ENCODE measurements at regions not wholly inside any gene's neighbourhood (a gene's known extent, or its start where the extent isn't known, plus 50 kb on each side); places are given as distances from the start of the nearest gene placed in this dataset.

DNA sequence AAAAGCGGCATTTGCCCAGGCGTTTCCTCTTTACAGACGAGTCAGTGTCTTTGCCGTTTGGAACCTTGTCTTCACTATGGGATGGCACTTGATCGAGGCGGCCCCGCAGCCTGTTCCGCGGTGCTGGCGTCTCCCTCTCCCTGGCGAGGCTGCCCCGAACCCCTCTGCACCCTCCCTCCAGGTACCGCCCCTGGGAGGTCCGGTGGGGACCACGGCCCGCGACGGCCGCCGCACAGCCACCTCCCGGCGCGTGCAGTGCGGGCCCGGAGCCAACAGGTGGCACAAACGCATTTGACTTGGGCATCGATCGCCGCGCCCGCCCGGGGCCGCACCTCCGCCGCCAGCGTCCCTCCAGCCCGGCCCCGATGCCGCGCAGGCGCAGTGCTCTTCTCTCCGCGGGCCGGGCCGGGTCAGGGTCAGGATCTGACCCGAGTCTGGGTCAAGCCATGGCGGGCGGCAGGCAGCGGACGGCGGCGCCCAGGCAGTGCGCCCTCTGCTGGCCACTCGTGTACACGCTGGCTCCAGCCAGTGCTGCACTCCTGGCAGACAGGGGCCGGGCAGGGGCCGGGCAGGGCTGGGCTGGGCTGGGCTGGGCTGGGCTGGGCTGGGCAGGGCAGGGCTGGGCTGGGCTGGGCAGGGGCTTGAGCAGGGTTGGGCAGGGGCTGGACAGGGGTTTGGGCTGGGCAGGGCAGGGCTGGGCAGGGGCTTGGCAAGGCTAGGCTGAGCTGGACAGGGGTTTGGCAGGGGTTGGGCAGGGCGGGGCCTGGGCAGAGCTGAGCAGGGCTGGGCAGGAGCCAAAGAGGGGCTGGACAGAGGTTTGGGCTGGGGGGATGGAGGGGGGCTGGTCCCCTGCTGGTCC is 155.8 kb upstream of the IRX4 start:
- DNase-seq (ENCODE audit: low read depth in 2 of 2) = peak; percentile 41 to 45

- no peak for DNase-seq (ENCODE audit: low read depth in 2 of 2)
Observed at GRCh38 chr5:2036885-2037284, 154.2 kb upstream of the IRX4 start.

DNA sequence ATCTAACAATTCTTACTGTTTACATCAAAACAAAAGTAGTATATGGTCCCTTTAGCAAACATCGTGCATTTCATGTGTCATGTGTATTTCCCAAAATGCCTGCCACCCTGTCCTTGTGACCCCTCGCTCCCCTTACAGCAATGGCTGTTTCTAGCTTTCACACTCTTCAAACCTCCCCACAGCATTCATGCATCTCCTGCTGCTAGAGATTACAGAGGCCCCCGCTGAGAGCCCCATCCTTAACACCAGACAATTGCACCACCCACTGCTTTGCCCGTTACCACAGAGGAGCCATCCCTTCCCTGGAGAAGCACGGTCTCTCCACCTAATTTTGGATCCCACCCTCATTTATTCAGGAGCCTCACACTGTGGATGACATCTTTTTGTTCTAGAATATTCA is 149.7 kb upstream of the IRX4 start:
- no peak for DNase-seq (ENCODE audit: low read depth in 2 of 2)

GRCh38 chr5:2031581-2031980 is 148.9 kb upstream of the IRX4 start:
- no peak for DNase-seq (ENCODE audit: low read depth in 2 of 2)

DNA sequence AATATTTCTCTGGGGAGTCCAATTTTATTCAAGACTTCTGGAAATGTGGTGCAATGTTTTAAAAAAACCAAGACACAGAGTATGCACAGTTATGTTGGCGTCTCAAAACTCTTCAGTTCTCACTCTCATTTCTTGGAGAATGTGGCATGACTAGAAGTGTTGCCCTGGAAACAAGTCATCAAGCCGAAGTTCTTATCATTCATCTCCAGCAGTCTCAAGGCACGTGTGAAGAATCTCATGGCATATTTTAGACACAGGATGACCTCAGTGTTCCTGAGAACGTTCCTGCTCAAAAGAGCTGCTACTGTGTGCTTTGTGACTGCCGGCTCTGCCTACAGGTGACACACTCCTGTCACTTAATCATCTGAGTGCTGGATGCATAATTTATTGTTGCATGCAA is 147.4 kb upstream of the IRX4 start:
- DNase-seq (ENCODE audit: low read depth in 2 of 2) = no peak

DNA sequence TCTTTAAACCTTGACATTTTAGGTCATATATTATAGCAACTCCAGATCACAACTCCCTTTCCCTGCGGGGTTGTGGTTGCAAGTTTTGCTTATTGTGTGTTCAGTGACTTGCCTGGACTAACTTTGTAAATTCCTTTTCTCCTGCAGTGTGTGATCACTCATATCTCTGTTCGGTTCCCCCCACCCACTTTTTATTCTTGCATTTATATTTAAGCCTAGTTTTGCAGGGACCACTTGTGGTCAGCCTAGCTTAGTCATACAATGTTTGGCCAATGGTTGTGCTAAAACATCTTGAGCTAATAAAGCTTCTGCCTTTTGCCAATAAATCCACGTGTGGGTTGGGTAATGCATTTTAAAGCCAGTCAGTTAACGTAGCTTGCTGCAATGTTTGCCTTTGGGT is 146.5 kb upstream of the IRX4 start:
- no peak for DNase-seq (ENCODE audit: low read depth in 2 of 2)

DNA sequence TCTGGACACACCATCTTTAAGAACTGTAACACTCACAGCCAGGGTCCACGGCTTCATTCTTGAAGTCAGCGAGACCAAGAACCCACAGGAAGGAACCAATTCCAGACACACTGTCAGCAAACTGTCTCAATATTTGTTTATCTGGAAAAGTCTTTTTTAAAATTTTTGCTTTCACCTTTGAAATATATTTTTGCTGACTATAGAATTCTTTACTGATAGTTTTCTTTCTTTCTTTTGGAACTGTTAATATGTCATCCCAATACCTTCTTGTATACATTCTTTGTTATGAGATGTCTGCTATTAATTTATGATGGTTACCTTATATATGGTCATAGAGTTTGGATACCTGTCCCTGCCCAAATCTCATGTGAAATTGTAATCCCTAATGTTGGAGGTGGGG is 145.1 kb upstream of the IRX4 start:
- DNase-seq (ENCODE audit: low read depth in 2 of 2) = no peak

GRCh38 chr5:2024986-2025721 is 142.4 kb upstream of the IRX4 start:
- no peak for DNase-seq (ENCODE audit: low read depth in 2 of 2)

DNA sequence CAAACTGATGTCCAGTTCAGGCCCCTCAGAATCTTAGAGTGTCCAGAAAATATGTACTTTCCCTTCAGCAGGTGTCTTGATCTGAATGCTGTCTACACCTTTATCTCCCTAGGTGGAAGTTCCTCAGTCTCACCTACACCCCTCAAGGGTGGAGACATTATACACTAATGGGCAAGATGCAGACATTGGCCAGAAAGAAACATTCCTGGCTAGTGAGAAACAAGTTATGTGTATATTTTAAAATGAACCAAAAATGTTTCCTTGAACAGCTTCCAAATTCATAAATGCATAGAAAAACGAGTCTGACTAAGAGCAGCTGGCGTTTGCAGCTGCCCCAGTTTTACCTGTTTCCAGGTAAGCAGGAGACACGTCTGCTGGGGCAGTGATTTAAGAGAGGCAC is 140.5 kb upstream of the IRX4 start:
- no peak for DNase-seq (ENCODE audit: low read depth in 2 of 2)

DNA sequence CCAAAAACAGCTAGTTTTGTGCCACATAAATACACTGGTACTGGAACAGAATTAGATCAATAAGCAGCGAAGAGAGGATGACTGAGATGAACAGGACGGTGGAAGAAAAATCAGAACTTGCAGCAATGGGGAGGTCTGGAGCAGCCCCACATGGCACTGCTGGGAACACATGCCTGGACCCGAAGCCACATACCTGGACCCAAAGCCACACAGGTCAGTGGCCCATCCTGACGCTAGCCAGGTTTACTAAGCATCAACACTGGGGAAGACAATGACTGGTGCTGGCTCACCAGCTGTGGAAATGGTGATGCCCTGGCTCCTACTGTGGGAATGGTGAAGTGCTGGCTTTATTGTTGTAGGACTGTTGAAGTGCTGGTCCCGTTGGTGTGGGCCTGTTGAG is 139.7 kb upstream of the IRX4 start:
- DNase-seq (ENCODE audit: low read depth in 2 of 2) = no peak

GRCh38 chr5:2021484-2022176 is 138.9 kb upstream of the IRX4 start:
- DNase-seq (ENCODE audit: low read depth in 2 of 2) = no peak

GRCh38 chr5:2020730-2021129 is 138.0 kb upstream of the IRX4 start:
- no peak for DNase-seq (ENCODE audit: low read depth in 2 of 2)

GRCh38 chr5:2019716-2020115 is 137.0 kb upstream of the IRX4 start:
- DNase-seq (ENCODE audit: low read depth in 2 of 2) = no peak

- DNase-seq (ENCODE audit: low read depth in 2 of 2) = no peak
Observed at GRCh38 chr5:2018390-2018724, 135.6 kb upstream of the IRX4 start.

DNA sequence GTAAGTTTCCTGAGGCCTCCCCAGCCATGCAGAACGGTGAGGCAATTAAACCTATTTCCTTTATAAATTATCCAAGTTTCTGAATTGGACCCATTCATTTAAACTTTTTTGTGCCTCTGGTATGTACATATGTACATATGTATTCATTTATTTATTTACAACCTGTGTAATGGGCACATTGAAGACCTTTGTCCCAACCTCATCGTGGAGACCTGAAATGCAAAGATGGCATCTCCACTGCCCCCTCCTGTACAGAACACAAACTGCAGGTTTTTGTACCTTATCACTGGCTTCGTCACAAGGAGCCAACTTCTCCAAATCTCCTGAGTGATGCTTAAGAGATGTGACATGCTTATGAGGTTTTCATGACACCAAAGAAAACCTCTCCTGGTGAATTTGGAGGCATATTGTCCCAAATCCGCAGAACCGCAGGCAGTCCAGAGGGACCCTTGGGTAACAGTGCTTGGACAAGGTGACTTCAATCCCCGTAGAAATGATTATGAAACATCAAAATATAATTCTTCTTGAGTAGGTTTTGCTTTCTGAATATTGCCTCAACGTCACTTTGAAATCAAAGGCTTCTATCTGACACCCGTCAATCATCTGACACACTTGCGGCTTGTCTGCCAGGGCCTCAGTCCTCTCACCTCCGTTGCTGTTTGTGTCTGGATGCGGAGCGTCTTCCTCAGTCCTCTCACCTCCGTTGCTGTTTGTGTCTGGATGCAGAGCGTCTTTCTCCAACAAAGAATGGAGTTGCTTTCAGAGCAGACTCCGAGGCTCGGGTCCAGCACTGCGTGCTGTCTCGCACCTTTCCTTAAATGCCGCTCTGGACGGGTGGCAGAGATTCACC is 135.0 kb upstream of the IRX4 start:
- peak in 1 of 2 donors; percentile 7 for DNase-seq (ENCODE audit: low read depth in 2 of 2)

DNA sequence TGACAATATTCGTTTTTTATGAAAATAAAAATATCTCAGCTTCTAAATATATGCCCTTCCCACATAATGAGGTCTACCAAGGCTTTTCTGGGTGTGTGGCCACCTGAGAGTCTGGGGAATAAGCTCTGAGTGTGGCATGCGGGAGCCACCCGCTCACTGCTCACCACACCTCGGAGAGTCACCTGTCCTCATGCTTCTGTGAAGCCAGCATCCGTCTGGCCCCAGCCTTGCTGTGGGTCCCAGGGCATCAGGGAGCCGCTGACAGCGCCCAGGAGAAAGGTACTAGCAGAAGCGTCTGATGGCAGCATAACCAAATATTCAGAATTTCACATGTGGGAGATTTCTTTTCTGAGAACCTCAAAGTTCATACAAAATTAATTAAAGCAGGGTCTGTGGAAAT is 133.2 kb upstream of the IRX4 start:
- no peak for DNase-seq (ENCODE audit: low read depth in 2 of 2)

GRCh38 chr5:2015124-2015848 is 132.6 kb upstream of the IRX4 start:
- DNase-seq (ENCODE audit: low read depth in 2 of 2) = no peak

DNA sequence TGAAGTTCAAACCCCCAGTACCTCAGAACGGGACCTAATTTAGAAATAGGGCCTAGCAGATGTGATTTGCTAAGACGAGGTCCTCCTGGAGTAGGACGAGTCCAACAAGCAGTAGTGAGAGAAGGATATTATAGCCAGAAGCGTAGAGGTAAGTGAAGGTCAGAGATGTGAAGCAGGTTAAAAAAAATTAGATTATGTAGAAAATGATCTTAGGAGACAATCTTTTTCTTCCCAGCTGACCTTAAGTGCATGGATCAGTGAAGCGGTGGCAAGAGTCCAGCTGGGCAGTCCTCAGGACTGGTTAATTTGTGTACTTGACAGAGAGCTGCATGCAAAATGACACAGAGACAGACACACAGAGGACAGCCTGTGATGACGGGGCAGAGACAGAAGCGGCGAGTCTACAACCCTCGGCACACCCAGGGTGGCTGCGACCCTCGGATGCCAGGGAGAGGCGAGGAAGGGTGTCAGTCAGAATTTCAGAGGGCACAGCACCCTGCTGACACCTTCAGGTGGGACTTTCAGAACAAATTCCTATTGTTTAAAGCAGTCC is 131.4 kb upstream of the IRX4 start:
- DNase-seq (ENCODE audit: low read depth in 2 of 2) = no peak

DNA sequence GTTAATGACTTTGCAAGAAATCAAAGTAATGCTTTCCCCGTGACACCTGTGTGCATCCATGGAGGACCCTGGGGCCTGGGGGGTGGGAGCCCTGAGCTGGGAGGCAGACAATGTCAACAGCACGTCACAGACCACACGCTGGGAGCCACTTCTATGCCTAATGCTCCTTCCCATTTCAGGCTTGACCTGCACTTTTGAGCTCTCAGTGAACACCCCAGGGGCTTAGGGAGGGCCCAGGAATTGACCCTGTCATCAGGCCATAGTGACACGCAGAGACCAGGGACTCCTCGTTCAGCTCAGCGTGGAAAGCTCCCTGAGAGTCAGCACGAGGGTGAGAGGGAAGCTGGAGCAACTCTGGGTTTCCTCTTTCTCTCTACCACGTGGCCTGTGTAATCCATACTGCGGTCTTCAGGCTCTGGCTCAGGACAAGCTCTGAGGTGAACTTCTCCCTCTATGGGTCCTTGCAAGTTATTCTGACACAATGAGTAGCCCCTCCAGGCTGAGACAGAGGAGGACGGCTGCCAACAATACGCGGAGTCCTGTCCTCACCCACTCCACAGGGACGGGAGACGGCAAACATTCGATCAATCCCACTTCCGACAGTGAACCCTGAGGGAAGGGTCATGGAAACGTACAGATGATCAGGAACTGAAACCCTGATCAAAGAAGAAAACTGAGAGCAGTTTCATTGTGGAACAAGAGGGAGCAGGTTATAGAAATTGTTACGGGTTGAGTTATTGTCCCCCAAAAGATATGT is 130.8 kb upstream of the IRX4 start:
- DNase-seq (ENCODE audit: low read depth in 2 of 2) = no peak

DNA sequence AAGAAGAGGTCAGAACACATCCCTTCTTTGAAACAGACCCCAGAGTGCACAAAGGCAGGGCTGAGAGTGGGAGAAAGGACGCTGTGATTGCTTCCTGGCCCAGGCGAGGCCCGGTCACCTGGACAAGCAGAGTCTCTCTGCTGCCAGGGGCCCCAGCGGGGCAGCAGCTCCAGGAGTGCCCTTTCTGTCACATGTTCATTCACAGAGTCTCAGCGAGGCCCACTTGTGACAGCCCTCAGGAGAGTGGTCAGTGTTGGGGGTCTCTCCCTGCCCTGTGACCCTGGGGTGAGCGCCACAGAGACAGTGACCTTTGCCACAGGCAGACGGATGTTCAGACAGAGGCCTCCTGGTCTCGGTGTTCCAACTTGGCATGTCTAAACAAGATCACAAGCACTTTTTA is 130.2 kb upstream of the IRX4 start:
- no peak for DNase-seq (ENCODE audit: low read depth in 2 of 2)
